Choroid plexus epithelial cell (primary cell): ENCODE measurements at regions not wholly inside any gene's neighbourhood (a gene's known extent, or its start where the extent isn't known, plus 50 kb on each side); places are given as distances from the start of the nearest gene placed in this dataset.
"Not testable (repeated sequence)": the region's sequence is repeated elsewhere in the genome, so short reads cannot be mapped to it uniquely, and the experiment has no call there.

Experiments used
- DNase-seq: peaks from one replicate; pipeline ENCODE4 v3.0.0-alpha.2; 2010; ENCODE audit warnings: low read depth
- H3K4me3 ChIP-seq: 2 replicates; pipeline ENCODE4 v1.5.1; 2011; ENCODE audit warnings: low read depth, mild to moderate bottlenecking, control low read depth, low read length, moderate library complexity
- TF ChIP-seq, protein P1 (sequence below): conservative IDR thresholded peaks from 2 replicates; pipeline ENCODE4 v1.5.1; 2011; ENCODE audit warnings: low read depth, mild to moderate bottlenecking, control low read depth, inconsistent platforms, low read length, moderate library complexity

DNA sequence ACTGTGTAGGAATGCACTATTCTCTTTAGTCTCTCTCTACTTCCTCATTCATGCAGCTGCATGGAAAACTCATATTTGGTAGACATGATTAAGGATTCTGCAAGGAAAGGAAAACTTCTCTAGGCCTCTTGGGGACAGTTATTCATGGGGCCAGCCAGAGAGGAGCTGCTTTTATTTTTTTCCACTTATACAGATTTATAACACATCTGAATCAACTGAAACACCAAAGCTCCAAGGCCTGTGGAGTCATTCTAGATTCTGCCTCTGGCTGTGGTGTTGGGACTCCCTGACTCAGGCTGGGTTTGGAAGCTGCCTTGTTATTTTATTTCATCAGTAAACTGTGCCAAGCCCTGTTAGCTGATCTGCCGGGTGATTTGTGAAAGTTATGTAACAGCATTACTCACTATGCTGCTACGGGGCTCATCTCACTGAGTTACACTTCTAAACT is 83.9 kb upstream of the EDEM3 start:
- peak; percentile 93 for DNase-seq
- TF ChIP-seq, protein P1, sequence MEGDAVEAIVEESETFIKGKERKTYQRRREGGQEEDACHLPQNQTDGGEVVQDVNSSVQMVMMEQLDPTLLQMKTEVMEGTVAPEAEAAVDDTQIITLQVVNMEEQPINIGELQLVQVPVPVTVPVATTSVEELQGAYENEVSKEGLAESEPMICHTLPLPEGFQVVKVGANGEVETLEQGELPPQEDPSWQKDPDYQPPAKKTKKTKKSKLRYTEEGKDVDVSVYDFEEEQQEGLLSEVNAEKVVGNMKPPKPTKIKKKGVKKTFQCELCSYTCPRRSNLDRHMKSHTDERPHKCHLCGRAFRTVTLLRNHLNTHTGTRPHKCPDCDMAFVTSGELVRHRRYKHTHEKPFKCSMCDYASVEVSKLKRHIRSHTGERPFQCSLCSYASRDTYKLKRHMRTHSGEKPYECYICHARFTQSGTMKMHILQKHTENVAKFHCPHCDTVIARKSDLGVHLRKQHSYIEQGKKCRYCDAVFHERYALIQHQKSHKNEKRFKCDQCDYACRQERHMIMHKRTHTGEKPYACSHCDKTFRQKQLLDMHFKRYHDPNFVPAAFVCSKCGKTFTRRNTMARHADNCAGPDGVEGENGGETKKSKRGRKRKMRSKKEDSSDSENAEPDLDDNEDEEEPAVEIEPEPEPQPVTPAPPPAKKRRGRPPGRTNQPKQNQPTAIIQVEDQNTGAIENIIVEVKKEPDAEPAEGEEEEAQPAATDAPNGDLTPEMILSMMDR = peak; percentile 5
- no peak overlapping the region for H3K4me3 ChIP-seq

DNA sequence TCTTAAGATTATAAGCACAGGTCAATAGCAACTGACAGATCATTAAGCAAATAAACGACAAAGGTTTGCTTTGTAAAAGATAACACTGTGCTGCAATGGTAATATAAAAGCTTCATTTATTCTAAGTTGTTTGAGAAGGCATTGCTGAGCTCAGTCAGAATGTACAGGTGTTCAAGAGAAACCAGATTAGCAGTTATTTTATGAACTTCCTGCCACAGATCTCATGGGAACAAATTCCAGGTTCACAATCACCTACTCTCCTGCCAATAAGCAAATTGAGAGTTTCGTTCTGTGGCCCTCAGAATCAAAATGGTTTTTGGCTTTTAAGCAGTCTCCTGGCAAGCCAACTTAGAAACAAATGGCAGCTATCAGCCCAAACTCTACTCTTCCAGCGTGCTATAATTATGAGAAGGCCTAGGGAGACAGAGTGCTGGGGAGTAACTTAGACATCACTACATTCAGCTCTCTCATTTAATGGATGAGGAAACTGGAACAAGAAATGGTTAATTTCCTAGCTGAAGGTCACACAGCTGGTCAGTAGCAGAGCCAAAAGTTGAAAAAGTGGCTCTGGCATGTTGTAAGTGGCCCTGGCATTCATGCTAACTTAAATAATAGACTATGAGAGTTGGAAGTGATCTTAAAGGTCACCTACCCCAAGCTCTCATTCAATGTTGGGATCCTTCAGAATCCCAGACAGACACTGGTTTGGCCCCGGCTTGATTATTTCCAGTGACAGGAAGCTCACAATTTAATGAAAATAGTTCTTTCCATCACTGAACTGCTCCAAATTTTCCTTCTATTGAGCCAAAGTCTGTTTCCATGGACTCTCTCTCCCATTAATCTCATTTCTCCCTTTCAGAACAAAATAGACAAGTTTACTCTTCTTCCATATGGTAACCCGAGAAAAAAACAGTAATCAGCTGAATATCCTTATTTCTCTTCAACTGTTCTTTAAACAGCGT is 82.6 kb upstream of the EDEM3 start:
- no peak overlapping the region for H3K4me3 ChIP-seq
- DNase-seq = no peak
- TF ChIP-seq, protein P1 = no peak

DNA sequence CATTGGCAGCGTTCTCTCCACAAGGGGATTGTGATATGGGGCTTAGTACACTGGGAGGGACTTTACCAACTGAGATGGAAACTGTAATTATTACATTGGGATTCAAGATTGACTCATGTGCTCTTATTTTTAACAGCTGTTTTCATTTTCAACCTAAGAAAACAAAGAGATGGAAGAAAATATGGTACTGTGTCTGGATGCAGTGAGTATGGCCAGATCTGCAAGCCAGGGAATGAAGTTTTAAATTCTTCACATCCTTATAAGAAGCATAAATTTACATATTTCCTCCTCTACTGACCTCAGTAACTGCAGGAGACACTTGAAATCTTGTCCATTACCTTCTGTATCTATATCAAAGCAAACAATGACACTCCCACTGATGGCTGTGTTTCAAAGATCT is 81.5 kb upstream of the EDEM3 start:
- H3K4me3 ChIP-seq = no peak overlapping the region
- DNase-seq = no peak
- TF ChIP-seq, protein P1 = no peak

DNA sequence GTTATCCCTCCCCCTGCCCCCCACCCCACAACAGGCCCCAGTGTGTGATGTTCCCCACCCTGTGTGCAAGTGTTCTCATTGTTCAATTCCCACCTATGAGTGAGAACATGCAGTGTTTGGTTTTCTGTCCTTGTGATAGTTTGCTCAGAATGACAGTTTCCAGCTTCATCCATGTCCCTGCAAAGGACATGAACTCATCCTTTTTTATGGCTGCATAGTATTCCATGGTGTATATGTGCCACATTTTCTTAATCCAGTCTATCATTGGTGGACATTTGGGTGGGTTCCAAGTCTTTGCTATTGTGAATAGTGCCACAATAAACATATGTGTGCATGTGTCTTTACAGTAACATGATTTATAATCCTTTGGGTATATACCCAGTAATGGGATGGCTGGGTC is 79.3 kb upstream of the EDEM3 start:
- not testable (repeated sequence) for H3K4me3 ChIP-seq, DNase-seq

DNA sequence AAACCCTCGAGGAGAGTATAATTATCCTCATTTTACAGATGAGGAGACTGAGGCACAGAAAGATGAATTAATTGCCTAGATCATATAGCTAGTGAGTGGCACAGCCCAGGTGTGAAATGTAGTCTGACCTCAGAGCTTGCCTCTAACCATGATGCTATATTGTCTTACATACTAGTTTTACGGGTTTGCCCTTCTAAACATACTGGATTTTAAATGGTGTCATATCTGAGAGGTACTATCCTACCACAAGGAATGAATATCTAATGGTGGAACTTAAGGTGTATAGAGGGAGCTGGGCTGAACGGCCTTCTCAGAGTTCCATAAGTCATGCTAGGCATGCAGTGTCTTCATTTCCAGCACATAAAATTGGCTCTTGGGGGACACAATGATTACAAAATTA is 77.9 kb upstream of the EDEM3 start:
- DNase-seq = no peak
- TF ChIP-seq, protein P1 = no peak
- no peak overlapping the region for H3K4me3 ChIP-seq

DNA sequence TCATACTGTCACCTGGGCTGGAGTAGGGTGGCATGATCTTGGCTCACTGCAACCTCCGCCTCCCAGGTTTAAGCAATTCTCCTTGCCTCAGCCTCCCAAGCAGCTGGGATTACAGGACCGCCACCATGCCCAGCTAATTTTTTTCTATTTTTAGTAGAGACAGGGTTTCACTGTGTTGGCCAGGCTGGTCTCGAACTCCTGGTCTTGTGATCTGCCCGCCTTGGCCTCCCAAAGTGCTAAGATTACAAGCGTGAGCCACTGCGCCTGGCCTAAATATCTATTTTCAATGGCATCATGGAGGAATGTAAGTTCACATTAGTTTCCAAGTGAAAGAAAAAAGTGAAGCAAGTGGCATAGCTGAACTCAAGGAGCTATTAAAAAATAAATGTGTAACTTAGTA is 74.8 kb upstream of the EDEM3 start:
- DNase-seq, H3K4me3 ChIP-seq: not testable (repeated sequence)

DNA sequence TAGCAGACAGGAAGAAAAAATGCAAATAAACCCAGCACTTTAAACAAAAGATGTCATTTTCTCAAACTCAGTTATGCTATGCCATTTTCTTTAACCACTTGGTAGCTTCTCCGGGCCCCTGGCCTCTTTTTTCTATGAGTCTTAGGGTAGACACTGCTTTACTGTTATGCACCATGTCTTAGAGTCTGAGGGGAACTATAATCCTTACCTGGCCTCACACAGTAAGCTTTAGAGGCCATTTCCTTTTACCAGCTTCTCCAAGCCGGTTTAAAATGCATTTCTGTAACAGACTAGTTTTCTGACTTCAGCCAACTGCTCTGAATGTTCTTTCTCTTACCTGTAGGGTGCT is 73.7 kb upstream of the EDEM3 start:
- TF ChIP-seq, protein P1 = no peak
- H3K4me3 ChIP-seq = no peak overlapping the region
- DNase-seq = peak; percentile 8
